ENCODE measurements at regions not wholly inside any gene's neighbourhood (a gene's known extent, or its start where the extent isn't known, plus 50 kb on each side); places are given as distances from the start of the nearest gene placed in this dataset.

DNA sequence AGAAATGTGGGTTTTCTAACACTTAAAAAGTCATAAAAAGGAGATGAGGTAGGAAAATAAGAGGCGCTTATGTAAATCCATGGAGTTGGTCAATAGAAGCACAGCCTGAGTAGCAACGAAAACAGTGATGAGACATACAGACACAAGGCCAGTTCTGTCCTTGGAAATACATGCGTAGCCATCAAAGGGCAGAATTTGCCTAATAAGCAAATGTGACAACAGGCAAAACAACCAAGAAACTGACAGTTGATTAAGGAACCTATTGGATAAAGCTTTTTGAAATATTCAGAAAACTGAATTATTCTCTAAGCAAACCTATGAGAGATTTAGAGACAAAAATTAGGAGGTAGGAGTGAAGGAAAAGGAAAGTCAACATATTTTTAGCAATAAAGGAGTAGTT is 586.3 kb downstream of the PLCL1 start:
- DNase-seq (ENCODE audit: low read depth, low spot score): no peak
- in situ Hi-C loops (cut with HindIII; ENCODE audit: low pct_unique_long_range_greater_than_20kb, low sequenced_read_pairs): no loop called here

GRCh38 chr2:198387677-198388076 is 583.3 kb downstream of the PLCL1 start:
- in situ Hi-C loops (cut with HindIII; ENCODE audit: low pct_unique_long_range_greater_than_20kb, low sequenced_read_pairs): no loop called here
- no peak for DNase-seq (ENCODE audit: low read depth, low spot score)

DNA sequence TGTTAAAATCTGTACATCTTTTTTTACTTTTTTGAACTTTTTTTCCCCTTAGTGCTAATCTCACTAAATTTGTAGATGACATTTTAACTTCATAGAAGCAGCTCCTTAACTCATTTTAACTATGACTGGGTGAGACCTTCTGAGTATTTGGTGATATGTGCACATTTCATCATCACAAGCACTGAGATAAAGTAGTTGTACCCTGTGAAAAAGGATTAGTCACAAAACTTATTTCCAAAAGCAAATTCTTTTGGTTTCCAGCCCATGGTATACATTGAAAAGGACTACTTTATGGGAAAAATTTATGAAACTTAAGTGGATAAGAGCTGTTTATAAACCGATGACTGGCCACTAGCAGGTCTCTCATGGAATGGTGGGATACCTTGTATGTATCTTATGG is 581.5 kb downstream of the PLCL1 start:
- no peak for DNase-seq (ENCODE audit: low read depth, low spot score)
- in situ Hi-C loops (cut with HindIII; ENCODE audit: low pct_unique_long_range_greater_than_20kb, low sequenced_read_pairs): no loop called here

DNA sequence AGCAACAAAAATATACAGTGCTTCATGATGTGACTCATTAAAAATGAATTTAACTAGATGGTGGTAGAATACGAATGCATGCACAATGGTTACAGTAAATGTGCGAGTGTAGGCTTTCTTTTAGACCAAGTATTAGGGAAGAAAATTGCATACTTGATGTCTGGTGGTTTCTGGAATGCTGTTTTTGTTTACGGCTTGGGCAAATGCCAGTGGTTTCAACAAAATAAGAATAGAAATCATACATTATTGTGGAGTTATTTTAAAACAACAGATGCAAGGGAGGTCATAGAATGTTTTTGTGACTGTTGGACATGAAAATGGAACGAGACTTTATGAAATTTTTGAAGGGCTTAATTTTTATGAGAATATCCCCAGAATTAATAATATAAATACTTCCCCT is 580.9 kb downstream of the PLCL1 start:
- in situ Hi-C loops (cut with HindIII; ENCODE audit: low pct_unique_long_range_greater_than_20kb, low sequenced_read_pairs): no loop called here

DNA sequence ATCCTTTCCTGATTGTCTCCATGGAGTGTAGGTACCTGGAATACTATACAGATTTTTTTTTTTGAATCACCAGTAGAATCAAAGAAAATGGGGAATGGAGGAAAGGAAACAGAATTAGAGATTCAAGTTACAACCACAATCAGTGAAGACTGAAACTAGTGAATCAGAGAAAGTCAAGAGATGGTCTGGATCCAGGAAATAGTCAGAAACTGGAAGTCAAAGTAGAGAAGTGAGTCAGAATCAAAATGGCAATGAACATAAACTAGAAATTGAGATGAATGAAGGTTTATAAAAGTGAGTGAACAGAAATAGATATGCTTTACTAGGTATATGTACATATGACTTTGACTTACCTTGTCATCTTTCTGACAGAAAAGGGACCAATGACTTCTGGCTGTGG is 579.0 kb downstream of the PLCL1 start:
- in situ Hi-C loops (cut with HindIII; ENCODE audit: low pct_unique_long_range_greater_than_20kb, low sequenced_read_pairs): no loop called here
- no peak for DNase-seq (ENCODE audit: low read depth, low spot score)

More for the DNA sequence above, 580.9 kb downstream of the PLCL1 start:
- no peak for DNase-seq (ENCODE audit: low read depth, low spot score)

- DNase-seq (ENCODE audit: low read depth, low spot score): no peak
- in situ Hi-C loops (cut with HindIII; ENCODE audit: low pct_unique_long_range_greater_than_20kb, low sequenced_read_pairs): no loop called here
These were observed 578.4 kb downstream of the PLCL1 start for GRCh38 chr2:198382811-198383210.

- no peak for DNase-seq (ENCODE audit: low read depth, low spot score)
- in situ Hi-C loops (cut with HindIII; ENCODE audit: low pct_unique_long_range_greater_than_20kb, low sequenced_read_pairs): no loop called here
These were observed 572.3 kb downstream of the PLCL1 start for GRCh38 chr2:198376677-198377076.

GRCh38 chr2:198375083-198375410 is 570.7 kb downstream of the PLCL1 start:
- in situ Hi-C loops (cut with HindIII; ENCODE audit: low pct_unique_long_range_greater_than_20kb, low sequenced_read_pairs): no loop called here
- DNase-seq (ENCODE audit: low read depth, low spot score): no peak

DNA sequence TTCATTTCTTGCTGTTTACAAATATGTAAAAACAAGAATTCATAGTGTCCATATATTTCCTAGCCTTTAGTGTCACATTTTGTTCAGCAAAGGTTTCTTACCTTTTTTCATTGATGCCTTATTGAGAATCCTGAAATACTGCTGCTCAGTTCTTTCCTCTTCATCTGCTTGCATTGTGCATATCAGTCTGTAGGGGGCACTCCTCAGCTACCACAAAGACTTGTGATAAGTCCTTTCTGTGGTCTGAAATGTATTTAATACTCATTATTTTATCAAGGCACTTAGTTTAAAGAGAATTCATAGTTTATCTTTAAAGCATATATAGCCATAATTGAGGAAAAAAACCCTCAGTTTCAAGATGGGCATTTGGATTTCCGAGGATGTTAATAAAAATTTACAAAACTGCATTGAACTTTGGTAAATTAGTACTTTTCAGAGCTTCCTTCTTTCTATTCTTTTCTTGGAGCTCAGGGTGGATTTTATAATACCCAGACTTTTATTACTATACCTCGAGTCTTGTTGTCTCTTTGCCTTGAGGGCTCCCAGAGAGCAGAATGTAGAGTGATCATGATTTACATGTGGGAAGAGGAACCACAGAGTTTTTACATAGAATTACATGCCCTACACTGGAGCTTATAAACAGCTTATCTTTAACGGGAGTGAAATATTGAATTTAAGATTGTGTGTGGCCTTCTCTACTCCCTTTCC is 570.1 kb downstream of the PLCL1 start:
- in situ Hi-C loops (cut with HindIII; ENCODE audit: low pct_unique_long_range_greater_than_20kb, low sequenced_read_pairs): no loop called here
- DNase-seq (ENCODE audit: low read depth, low spot score): peak; percentile 74

DNA sequence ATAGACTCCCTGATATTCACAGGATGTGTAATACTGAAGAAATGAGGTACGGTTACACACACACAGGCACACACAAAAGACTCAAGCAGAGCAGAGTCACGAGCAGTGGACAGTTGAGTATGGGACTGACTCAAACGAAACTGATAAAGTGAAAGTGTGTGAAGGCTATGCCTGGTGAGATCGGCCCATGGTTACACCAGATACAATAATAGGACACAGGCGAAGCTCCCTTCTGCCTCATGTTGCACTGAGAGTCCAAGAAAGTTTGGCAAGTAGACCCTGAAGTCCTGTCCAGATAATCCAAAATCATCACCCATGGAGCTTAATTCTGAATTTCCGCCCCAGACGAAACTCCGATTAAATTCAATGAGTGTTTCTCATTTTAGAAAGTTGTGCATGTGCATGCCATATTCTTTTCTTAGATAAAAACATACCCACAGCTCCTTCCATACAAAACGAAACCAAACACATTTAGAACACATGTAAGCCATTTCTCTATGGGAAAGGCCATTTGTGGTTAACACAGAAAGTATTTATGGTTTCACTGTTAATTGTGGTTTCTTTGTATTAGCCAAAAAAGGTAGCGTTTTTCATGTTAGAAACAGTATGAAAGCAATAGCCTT is 567.6 kb downstream of the PLCL1 start:
- in situ Hi-C loops (cut with HindIII; ENCODE audit: low pct_unique_long_range_greater_than_20kb, low sequenced_read_pairs): no loop called here
- DNase-seq (ENCODE audit: low read depth, low spot score): peak; percentile 91

DNA sequence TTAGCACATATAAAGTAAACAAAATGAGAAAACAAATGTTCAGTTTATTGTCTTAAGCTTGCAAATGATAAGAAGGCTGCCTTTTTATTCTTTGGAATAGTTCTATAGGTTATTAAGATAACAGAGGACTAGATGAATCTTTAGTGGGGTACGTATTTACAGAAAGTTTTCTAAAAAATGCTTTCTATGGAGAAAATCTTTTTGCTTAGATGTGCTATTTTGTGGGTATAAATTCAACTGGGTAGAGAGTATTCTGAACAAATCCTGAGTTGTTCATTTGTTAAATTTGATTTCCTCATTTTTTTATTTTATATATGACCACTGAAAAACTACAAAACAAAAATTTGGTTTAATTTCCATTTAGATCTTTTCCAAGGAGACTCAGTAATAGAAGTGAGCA is 566.9 kb downstream of the PLCL1 start:
- no peak for DNase-seq (ENCODE audit: low read depth, low spot score)
- in situ Hi-C loops (cut with HindIII; ENCODE audit: low pct_unique_long_range_greater_than_20kb, low sequenced_read_pairs): no loop called here

GRCh38 chr2:198368089-198368488 is 563.7 kb downstream of the PLCL1 start:
- in situ Hi-C loops (cut with HindIII; ENCODE audit: low pct_unique_long_range_greater_than_20kb, low sequenced_read_pairs): no loop called here
- no peak for DNase-seq (ENCODE audit: low read depth, low spot score)

- in situ Hi-C loops (cut with HindIII; ENCODE audit: low pct_unique_long_range_greater_than_20kb, low sequenced_read_pairs): no loop called here
- no peak for DNase-seq (ENCODE audit: low read depth, low spot score)
These were observed 558.3 kb downstream of the PLCL1 start for GRCh38 chr2:198362740-198363139.

- DNase-seq (ENCODE audit: low read depth, low spot score): no peak
- in situ Hi-C loops (cut with HindIII; ENCODE audit: low pct_unique_long_range_greater_than_20kb, low sequenced_read_pairs): no loop called here
These were observed 554.9 kb downstream of the PLCL1 start for GRCh38 chr2:198359308-198359707.

GRCh38 chr2:198356157-198356556 is 551.8 kb downstream of the PLCL1 start:
- DNase-seq (ENCODE audit: low read depth, low spot score): no peak
- in situ Hi-C loops (cut with HindIII; ENCODE audit: low pct_unique_long_range_greater_than_20kb, low sequenced_read_pairs): no loop called here

DNA sequence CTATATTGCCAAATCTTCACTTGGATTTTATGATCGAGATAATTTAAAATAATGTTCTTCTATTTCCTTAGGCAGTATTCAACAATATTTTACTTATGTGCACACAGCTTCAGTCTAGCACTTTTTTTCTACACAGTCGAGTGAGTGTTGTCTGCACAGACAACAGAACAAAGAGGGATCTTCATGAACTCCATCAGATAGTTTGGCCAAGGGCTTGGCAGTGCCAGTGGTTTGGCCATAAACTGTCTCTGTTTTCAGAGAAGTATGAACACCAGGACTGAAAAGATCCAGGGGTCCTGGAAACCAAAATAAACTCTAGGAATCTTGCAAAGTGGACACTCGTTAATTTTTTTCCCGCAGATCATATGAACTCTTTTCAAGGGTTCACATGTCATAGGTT is 547.3 kb downstream of the PLCL1 start:
- peak; percentile 69 for DNase-seq (ENCODE audit: low read depth, low spot score)
- in situ Hi-C loops (cut with HindIII; ENCODE audit: low pct_unique_long_range_greater_than_20kb, low sequenced_read_pairs): no loop called here

GRCh38 chr2:198347946-198348345 is 543.6 kb downstream of the PLCL1 start:
- in situ Hi-C loops (cut with HindIII; ENCODE audit: low pct_unique_long_range_greater_than_20kb, low sequenced_read_pairs): no loop called here
- DNase-seq (ENCODE audit: low read depth, low spot score): no peak

DNA sequence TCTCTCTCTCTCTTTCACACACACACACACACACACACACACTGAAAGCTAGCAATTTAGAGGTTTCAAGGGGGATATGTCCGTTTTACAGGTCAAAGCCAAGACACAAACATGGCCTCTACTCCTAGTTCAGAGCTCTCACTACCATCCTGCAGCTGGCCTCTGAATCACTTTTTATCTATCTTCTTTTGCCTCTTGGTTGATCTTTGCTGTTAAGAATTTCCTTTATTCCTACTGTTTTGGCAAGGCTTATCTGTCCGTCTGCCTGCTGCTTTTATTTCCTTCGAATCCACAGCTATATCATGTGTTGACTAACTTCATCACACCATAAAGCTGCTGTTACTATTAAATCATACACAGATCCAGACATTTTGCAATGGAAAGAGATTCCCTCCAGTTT is 543.0 kb downstream of the PLCL1 start:
- DNase-seq (ENCODE audit: low read depth, low spot score): no peak
- in situ Hi-C loops (cut with HindIII; ENCODE audit: low pct_unique_long_range_greater_than_20kb, low sequenced_read_pairs): no loop called here

DNA sequence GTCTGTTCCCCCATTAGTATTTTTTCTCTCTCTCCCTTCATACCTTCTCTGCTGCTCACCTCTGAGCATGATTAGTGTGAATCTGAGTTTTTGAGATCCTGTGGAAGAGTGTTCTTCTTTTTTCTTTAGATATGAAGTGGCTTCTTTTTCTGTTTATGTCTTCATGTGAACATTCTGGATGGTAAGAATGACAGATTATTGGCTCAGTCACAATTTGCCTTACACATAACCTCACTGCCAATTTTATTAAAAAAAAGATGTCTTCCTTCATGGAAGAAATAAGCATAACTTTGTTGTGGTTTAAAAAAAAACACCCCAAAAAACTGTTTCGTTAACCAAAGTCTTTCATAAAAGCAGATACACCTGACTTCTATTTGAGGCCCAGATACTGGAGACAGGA is 539.1 kb downstream of the PLCL1 start:
- in situ Hi-C loops (cut with HindIII; ENCODE audit: low pct_unique_long_range_greater_than_20kb, low sequenced_read_pairs): no loop called here
- DNase-seq (ENCODE audit: low read depth, low spot score): no peak

DNA sequence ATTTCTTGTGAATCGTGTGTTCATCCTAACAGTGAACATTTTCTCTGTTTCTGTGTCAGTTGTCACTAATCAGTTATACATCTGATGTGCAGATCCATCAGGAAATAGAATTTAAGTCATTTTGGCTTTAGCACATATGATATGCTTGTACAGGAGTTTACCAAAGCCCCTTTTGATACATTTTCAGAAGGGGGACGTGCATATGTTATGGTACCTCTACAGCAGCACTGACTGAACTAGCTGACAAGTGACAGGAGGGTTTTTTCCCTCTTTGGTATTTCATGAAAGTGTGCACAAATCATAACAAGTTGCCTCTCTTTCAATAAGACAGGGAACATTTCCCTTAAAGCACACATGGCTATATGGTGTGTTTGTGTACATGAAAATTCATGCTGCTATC is 536.5 kb downstream of the PLCL1 start:
- in situ Hi-C loops (cut with HindIII; ENCODE audit: low pct_unique_long_range_greater_than_20kb, low sequenced_read_pairs): no loop called here
- no peak for DNase-seq (ENCODE audit: low read depth, low spot score)

Measured in SK-MEL-5 (cell line).